ENCODE measurements at regions not wholly inside any gene's neighbourhood (a gene's known extent, or its start where the extent isn't known, plus 50 kb on each side); places are given as distances from the start of the nearest gene placed in this dataset.

GRCh38 chr14:105647784-105648608, 121.6 kb downstream of the TMEM121 start:
- TF ChIP-seq CTCF (conservative IDR thresholded peaks at IDR 0.05; ENCODE audit: low read depth, low read length) (no peak), EZH2 (IDR thresholded peaks at IDR 0.05; ENCODE audit: low read length, unreplicated experiment) (no peak)
